Cardiac fibroblast (primary cell): ENCODE measurements at regions not wholly inside any gene's neighbourhood (a gene's known extent, or its start where the extent isn't known, plus 50 kb on each side); places are given as distances from the start of the nearest gene placed in this dataset.

Experiments
- DNase-seq, 2 donors: peaks; one replicate each; pipeline versions ENCODE4 v3.0.0 to v3.0.0-alpha.2; 2010; ENCODE audit warnings: low read depth in 2 of 2
- H3K4me3 ChIP-seq, 2 donors: replicated peaks in 1 of 2; 1 replicate in 1 of 2; 2 replicates in 1 of 2; pipeline ENCODE4 v1.5.1; 2011; ENCODE audit warnings: low read depth in 2 of 2, low read length in 2 of 2, mild to moderate bottlenecking in 2 of 2, moderate library complexity in 1 of 2
- CTCF ChIP-seq: IDR thresholded peaks from one replicate; pipeline ENCODE4 v1.5.1; 2011; ENCODE audit warnings: low read depth, mild to moderate bottlenecking, low read length, inconsistent platforms

GRCh38 chr12:3951380-3952135, 78.4 kb upstream of the PARP11 start:
- TF ChIP-seq CTCF = no peak
- DNase-seq = no peak
- no peak overlapping the region for H3K4me3 ChIP-seq

GRCh38 chr12:3950714-3951320, 77.6 kb upstream of the PARP11 start:
- no peak for TF ChIP-seq CTCF
- H3K4me3 ChIP-seq = no peak overlapping the region
- DNase-seq = no peak

- DNase-seq = no peak
- TF ChIP-seq CTCF = no peak
- H3K4me3 ChIP-seq = no peak overlapping the region
Measured at GRCh38 chr12:3947781-3948180, 74.6 kb upstream of the PARP11 start.

- TF ChIP-seq CTCF = no peak
- DNase-seq = no peak
- H3K4me3 ChIP-seq = no peak overlapping the region
Measured at GRCh38 chr12:3945671-3946070, 72.5 kb upstream of the PARP11 start.

GRCh38 chr12:3944620-3945019, 71.4 kb upstream of the PARP11 start:
- no peak overlapping the region for H3K4me3 ChIP-seq
- no peak for DNase-seq
- no peak for TF ChIP-seq CTCF

GRCh38 chr12:3938042-3938544, 64.9 kb upstream of the PARP11 start:
- TF ChIP-seq CTCF = no peak
- H3K4me3 ChIP-seq = no peak overlapping the region
- DNase-seq = no peak
